H1 (cell line): ENCODE measurements at regions not wholly inside any gene's neighbourhood (a gene's known extent, or its start where the extent isn't known, plus 50 kb on each side); places are given as distances from the start of the nearest gene placed in this dataset.

Experiments used
- CTCF ChIA-PET: fragments of 300-600 bp; sonication (Branson Sonifier 250); formaldehyde crosslinking; loops from one replicate; lab custom pipeline; 2021; ENCODE audit not compliant: partially characterized antibody; lab: Charles Lee
- POLR2A ChIA-PET: fragments of 300-600 bp; sonication (Branson Sonifier 250); formaldehyde crosslinking; loops from one replicate; lab custom pipeline; 2021; ENCODE audit warnings: inconsistent platforms; ENCODE audit not compliant: partially characterized antibody; lab: Charles Lee
- DNase-seq, 2 experiments: peaks; one replicate each; pipeline versions ENCODE4 v3.0.0 to v3.0.0-alpha.2; 2010 to 2022; ENCODE audit warnings: low spot score in 2 of 2, low read depth in 1 of 2, mixed read lengths in 1 of 2
- FAIRE-seq: peaks from 2 replicates; lab custom pipeline; 2011; peaks lifted over from hg19 to GRCh38; lab: Jason Lieb, UNC
- H2AFZ ChIP-seq: 2 replicates; pipeline ENCODE4 v1.8.1; 2012; ENCODE audit warnings: low read length, inconsistent platforms
- H2AK5ac ChIP-seq: 2 replicates; pipeline ENCODE4 v1.6.1; 2013; ENCODE audit warnings: low read depth, low read length
- H2BK120ac ChIP-seq: replicated peaks from 2 replicates; pipeline ENCODE3; 2013; ENCODE audit warnings: low read depth, low read length, inconsistent platforms
- H2BK12ac ChIP-seq: 2 replicates; pipeline ENCODE4 v1.6.1; 2013; ENCODE audit warnings: low read depth, low read length
- H2BK15ac ChIP-seq: 2 replicates; pipeline ENCODE4 v1.6.1; 2013; ENCODE audit warnings: low read length
- H2BK20ac ChIP-seq: 2 replicates; pipeline ENCODE4 v1.6.1; 2013; ENCODE audit warnings: low read length
- H2BK5ac ChIP-seq: 2 replicates; pipeline ENCODE4 v1.6.1; 2013; ENCODE audit warnings: low read depth, low read length
- H3K14ac ChIP-seq: 2 replicates; pipeline ENCODE4 v1.6.1; 2013; ENCODE audit warnings: inconsistent platforms; ENCODE audit not compliant: insufficient read length
- H3K18ac ChIP-seq: 2 replicates; pipeline ENCODE4 v1.6.1; 2013; ENCODE audit warnings: low read length; ENCODE audit errors: extremely low read depth
- H3K23ac ChIP-seq: 2 replicates; pipeline ENCODE4 v1.6.1; 2013; ENCODE audit warnings: inconsistent platforms; ENCODE audit not compliant: insufficient read length
- H3K23me2 ChIP-seq: 2 replicates; pipeline ENCODE4 v1.6.1; 2013; ENCODE audit warnings: low read depth, low read length
- H3K27ac ChIP-seq: 2 replicates; pipeline ENCODE4 v1.6.1; 2011; ENCODE audit warnings: low read depth, low read length, inconsistent platforms
- H3K27me3 ChIP-seq, 4 experiments: replicated peaks in 1 of 4; 1 replicate in 1 of 4; 2 replicates in 3 of 4; pipeline versions ENCODE4 v1.6.1 to v1.8.1; 2011 to 2013; ENCODE audit warnings: low read length in 3 of 4, mild to moderate bottlenecking in 3 of 4, inconsistent platforms in 2 of 4, mixed read lengths in 2 of 4, moderate library complexity in 1 of 4; ENCODE audit not compliant: control insufficient read depth in 3 of 4, insufficient read depth in 3 of 4; ENCODE audit errors: extremely low read depth in 1 of 4
- H3K36me3 ChIP-seq, 4 experiments: 2 replicates each; pipeline versions ENCODE4 v1.6.1 to v1.8.1; 2011 to 2013; ENCODE audit warnings: mild to moderate bottlenecking in 4 of 4, low read length in 3 of 4, moderate library complexity in 2 of 4, control low read depth in 1 of 4, inconsistent platforms in 1 of 4; ENCODE audit not compliant: insufficient read depth in 4 of 4, control insufficient read depth in 2 of 4
- H3K4ac ChIP-seq: replicated peaks from 2 replicates; pipeline ENCODE3; 2013; ENCODE audit warnings: low read length, low read depth, mixed read lengths, inconsistent platforms; ENCODE audit not compliant: insufficient read length
- H3K4me1 ChIP-seq, 4 experiments: replicated peaks in 1 of 4; 1 replicate in 1 of 4; 2 replicates in 3 of 4; pipeline versions ENCODE4 v1.6.1 to v1.8.1; 2011 to 2013; ENCODE audit warnings: low read length in 3 of 4, inconsistent platforms in 2 of 4, mixed read lengths in 1 of 4; ENCODE audit not compliant: insufficient read depth in 4 of 4, control insufficient read depth in 3 of 4
- H3K4me2 ChIP-seq, 2 experiments: 2 replicates each; pipeline versions ENCODE4 v1.6.1 to v1.8.1; 2011 to 2013; ENCODE audit warnings: low read depth in 2 of 2, low read length in 2 of 2, control low read depth in 1 of 2, inconsistent platforms in 1 of 2, mild to moderate bottlenecking in 1 of 2; ENCODE audit not compliant: insufficient read depth in 1 of 2
- H3K4me3 ChIP-seq, 4 experiments: fragments of 200-600, 300-600 bp in 1 of 4; sonication (generic), shearing (Covaris generic), sonication (Bioruptor Twin) in 1 of 4; 2 replicates each; pipeline versions ENCODE4 v1.5.1 to v1.8.1; 2011 to 2016; ENCODE audit warnings: low read length in 4 of 4, low read depth in 3 of 4, control low read depth in 2 of 4, inconsistent platforms in 2 of 4, mild to moderate bottlenecking in 2 of 4, mixed read lengths in 1 of 4, moderate library complexity in 1 of 4; ENCODE audit not compliant: insufficient read depth in 2 of 4; ENCODE audit errors: extremely low read depth in 1 of 4
- H3K56ac ChIP-seq: replicated peaks from 2 replicates; pipeline ENCODE3; 2013; ENCODE audit warnings: low read depth, mild to moderate bottlenecking, mixed read lengths, low read length, inconsistent platforms; ENCODE audit not compliant: insufficient read length
- H3K79me1 ChIP-seq: 2 replicates; pipeline ENCODE4 v1.6.1; 2013; ENCODE audit warnings: low read depth, low read length, control low read depth
- H3K79me2 ChIP-seq, 2 experiments: 2 replicates each; pipeline versions ENCODE4 v1.6.1 to v1.8.1; 2012 to 2013; ENCODE audit warnings: low read length in 2 of 2, mild to moderate bottlenecking in 2 of 2, inconsistent platforms in 1 of 2; ENCODE audit not compliant: insufficient read depth in 2 of 2, control insufficient read depth in 1 of 2
- H3K9ac ChIP-seq, 4 experiments: replicated peaks in 1 of 4; 1 replicate in 1 of 4; 2 replicates in 3 of 4; pipeline versions ENCODE4 v1.6.1 to v1.8.1; 2011 to 2013; ENCODE audit warnings: low read depth in 3 of 4, low read length in 3 of 4, control low read depth in 2 of 4, mild to moderate bottlenecking in 2 of 4, moderate library complexity in 2 of 4, inconsistent platforms in 1 of 4; ENCODE audit errors: extremely low read depth in 1 of 4
- H3K9me3 ChIP-seq, 2 experiments: 2 replicates each; pipeline versions ENCODE4 v1.6.1 to v1.8.1; 2012 to 2013; ENCODE audit warnings: mild to moderate bottlenecking in 2 of 2, moderate library complexity in 2 of 2, control low read depth in 1 of 2, inconsistent platforms in 1 of 2, low read depth in 1 of 2, low read length in 1 of 2, mixed read lengths in 1 of 2; ENCODE audit not compliant: insufficient read depth in 2 of 2
- H4K20me1 ChIP-seq, 2 experiments: replicated peaks in 1 of 2; 2 replicates each; pipeline versions ENCODE3 to v1.8.1; 2011 to 2013; ENCODE audit warnings: inconsistent platforms in 2 of 2, low read length in 2 of 2, mild to moderate bottlenecking in 1 of 2; ENCODE audit not compliant: insufficient read depth in 2 of 2, control insufficient read depth in 1 of 2
- H4K5ac ChIP-seq: 2 replicates; pipeline ENCODE4 v1.6.1; 2013; ENCODE audit warnings: low read length, low read depth, mixed read lengths, inconsistent platforms; ENCODE audit not compliant: insufficient read length
- H4K8ac ChIP-seq: 2 replicates; pipeline ENCODE4 v1.8.0; 2013; ENCODE audit warnings: mild to moderate bottlenecking, moderate library complexity, low read length, inconsistent platforms; ENCODE audit not compliant: insufficient read depth; ENCODE audit errors: extremely low read depth
- H4K91ac ChIP-seq: replicated peaks from 2 replicates; pipeline ENCODE3; 2013; ENCODE audit warnings: low read length, mixed read lengths, inconsistent platforms; ENCODE audit not compliant: insufficient read length
- ATF3 ChIP-seq: IDR thresholded peaks from 2 replicates; pipeline ENCODE4 v1.6.1; 2011; ENCODE audit warnings: low read depth, mild to moderate bottlenecking, low read length; ENCODE audit not compliant: insufficient read depth
- CTCF ChIP-seq, 3 experiments: IDR thresholded peaks; 1 replicate in 2 of 3; 2 replicates in 1 of 3; pipeline versions ENCODE4 v1.5.1 to v1.6.1; 2011; ENCODE audit warnings: low read length in 3 of 3, mild to moderate bottlenecking in 3 of 3, inconsistent platforms in 2 of 3, low read depth in 1 of 3, moderate library complexity in 1 of 3; ENCODE audit not compliant: insufficient read depth in 1 of 3; ENCODE audit errors: control extremely low read depth in 1 of 3
- EP300 ChIP-seq, 2 experiments: IDR thresholded peaks; 1 replicate in 1 of 2; 2 replicates in 1 of 2; pipeline ENCODE4 v1.6.1; 2011 to 2012; ENCODE audit warnings: low read depth in 2 of 2, low read length in 2 of 2, mild to moderate bottlenecking in 2 of 2, borderline replicate concordance in 1 of 2, inconsistent platforms in 1 of 2, moderate library complexity in 1 of 2
- SRF ChIP-seq: IDR thresholded peaks from 2 replicates; pipeline ENCODE4 v1.6.1; 2011; ENCODE audit warnings: mild to moderate bottlenecking, low read depth, low read length, moderate library complexity
- TAF1 ChIP-seq: IDR thresholded peaks from 2 replicates; pipeline ENCODE4 v1.6.1; 2011; ENCODE audit warnings: mild to moderate bottlenecking, low read depth, low read length
- USF2 ChIP-seq: IDR thresholded peaks from 2 replicates; pipeline ENCODE4 v1.6.1; 2011; ENCODE audit warnings: low read length, improper control_type of control experiment
- ZNF274 ChIP-seq: IDR thresholded peaks from 2 replicates; pipeline ENCODE4 v1.7.0; 2012; ENCODE audit warnings: low read length, borderline replicate concordance; ENCODE audit errors: extremely low read depth
- WGBS, 2 experiments: shearing (Covaris generic) in 1 of 2; methylation state at CpG; one replicate each; pipeline versions ENCODE4 v1.1.6 to v1.1.7; 2013 to 2015; ENCODE audit warnings: low lambda C conversion rate in 2 of 2, mixed read lengths in 2 of 2, inconsistent platforms in 1 of 2, low coverage in 1 of 2, missing lambda C conversion rate in 1 of 2; ENCODE audit not compliant: insufficient replicate concordance in 2 of 2, insufficient coverage in 1 of 2, insufficient read length in 1 of 2; ENCODE audit errors: extremely low coverage in 1 of 2, missing lambda C conversion rate in 1 of 2; 5-methylcytosine and 5-hydroxymethylcytosine counted together

- H4K91ac ChIP-seq: peak overlapping the region; percentile 47
- H2AFZ ChIP-seq: no peak overlapping the region
- H3K27me3 ChIP-seq: no peaks in the 10 kb centered on the region
- ChIA-PET CTCF (interaction anchor here (0.6 to 2.3 kb wide), 8 partner anchors 9 to 228 kb away, joined by 3 to 10 read pairs (median 4); no protein-coding TSS in a partner anchor), POLR2A (interaction anchor here (0.6 to 14.0 kb wide), 8 partner anchors 9 to 197 kb away, joined by 3 to 186 read pairs (median 4); no protein-coding TSS in a partner anchor)
- no peak overlapping the region for H2AK5ac ChIP-seq
- FAIRE-seq (no peak), DNase-seq (no peak)
- H3K4me1 ChIP-seq: peaks cover 8 to 46% (median 23%) of the 10 kb centered on the region in 4 experiments
- no peak overlapping the region for H3K18ac ChIP-seq
- peaks cover 2% of the 10 kb centered on the region; the same call in 1 of the 2 replicates for H3K79me1 ChIP-seq
- H3K79me2 ChIP-seq: no peaks in the 10 kb centered on the region; a peak in 1 of 4 replicates
- H2BK20ac ChIP-seq: no peak overlapping the region
- H3K9ac ChIP-seq: no peak overlapping the region
- H4K5ac ChIP-seq: peak overlapping the region; percentile 56
- H2BK5ac ChIP-seq: no peak overlapping the region
- H3K27ac ChIP-seq: no peak overlapping the region
- H3K4me2 ChIP-seq: no peak overlapping the region; a peak in 2 of 4 replicates
- no peaks in the 10 kb centered on the region for H3K9me3 ChIP-seq
- no peak overlapping the region for H2BK15ac ChIP-seq
- H2BK12ac ChIP-seq: no peak overlapping the region
- no peaks in the 10 kb centered on the region for H3K23me2 ChIP-seq
- no peak overlapping the region for H3K23ac ChIP-seq
- H3K14ac ChIP-seq: no peak overlapping the region
- no peak for TF ChIP-seq ZNF274
- TF ChIP-seq USF2: no peak
- no peak for TF ChIP-seq CTCF (IDR thresholded peaks at IDR 0.05; ENCODE audit: control extremely low read depth in 1 of 3, insufficient read depth in 1 of 3, low read depth in 1 of 3, low read length in 3 of 3)
- no peak for TF ChIP-seq SRF
- no peak for TF ChIP-seq TAF1
- no peak for TF ChIP-seq ATF3
- TF ChIP-seq EP300 (IDR thresholded peaks at IDR 0.05; ENCODE audit: borderline replicate concordance in 1 of 2, low read depth in 2 of 2, low read length in 2 of 2): no peak
- H4K8ac ChIP-seq: no peak overlapping the region
- peaks cover 0 to 2% of the 10 kb centered on the region in 2 experiments for H4K20me1 ChIP-seq
- 42% methylated on average over 5 of the region's 5 CpGs; no CpG with 5 or more reads in 1 of the 2 experiments for WGBS, 2 experiments
- H2BK120ac ChIP-seq: peak overlapping the region; percentile 18
- H3K4ac ChIP-seq: no peak overlapping the region
- H3K36me3 ChIP-seq: peaks cover 0 to 4% (median 0%) of the 10 kb centered on the region in 4 experiments; a peak in 1 of 8 replicates
- H3K56ac ChIP-seq: no peak overlapping the region
- H3K4me3 ChIP-seq: no peak overlapping the region
These were observed 81.5 kb upstream of the FZD7 start for GRCh38 chr2:201952187-201952586.
